ENCODE measurements at regions not wholly inside any gene's neighbourhood (a gene's known extent, or its start where the extent isn't known, plus 50 kb on each side); places are given as distances from the start of the nearest gene placed in this dataset.

- no peak for TF ChIP-seq POLR2A (IDR thresholded peaks at IDR 0.05; ENCODE audit: low read length)
- no peak for TF ChIP-seq GATA1 (IDR thresholded peaks at IDR 0.05; ENCODE audit: low read depth, low read length)
Measured at GRCh38 chr14:25699981-25700380, 650.0 kb upstream of the STXBP6 start.
